ENCODE measurements at regions not wholly inside any gene's neighbourhood (a gene's known extent, or its start where the extent isn't known, plus 50 kb on each side); places are given as distances from the start of the nearest gene placed in this dataset.
"Not testable (repeated sequence)": the region's sequence is repeated elsewhere in the genome, so short reads cannot be mapped to it uniquely, and the experiment has no call there.

DNA sequence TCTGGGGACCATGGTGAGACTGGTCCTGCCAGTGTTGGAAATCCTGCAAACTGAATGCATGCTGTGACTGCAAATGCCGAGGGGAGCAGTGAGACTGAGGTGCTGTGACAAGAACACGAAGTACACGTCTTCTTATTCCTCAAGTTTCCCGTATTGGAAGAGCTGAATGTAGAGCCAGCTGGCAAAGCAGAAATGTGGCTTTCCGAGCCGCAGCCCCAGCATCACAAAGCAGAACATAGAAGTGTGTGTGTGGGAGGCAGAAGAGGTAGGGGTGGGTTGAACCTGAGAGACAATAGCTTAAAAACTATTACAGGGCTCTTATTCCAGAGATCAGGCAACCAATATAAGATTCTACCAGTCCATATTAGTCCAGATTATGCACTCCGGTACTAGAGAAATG lies 98.8 kb downstream of the CARTPT start:
- no peaks in the 10 kb centered on the region for H3K4me1 ChIP-seq (ENCODE audit: control insufficient read depth in 1 of 2, insufficient read depth in 2 of 2, low read length in 2 of 2)
- no peak overlapping the region for H3K9ac ChIP-seq (ENCODE audit: low read length)
- H3K9me3 ChIP-seq (ENCODE audit: insufficient read depth, low read depth, low read length): peaks cover 2% of the 10 kb centered on the region
- H3K4me3 ChIP-seq (ENCODE audit: low read depth, low read length): no peak overlapping the region
- H3K14ac ChIP-seq (ENCODE audit: low read length): no peak overlapping the region
- H2AFZ ChIP-seq (ENCODE audit: insufficient read depth, low read length, poor library complexity): no peak overlapping the region
- no peak overlapping the region for H3K23ac ChIP-seq (ENCODE audit: low read length)
- H4K12ac ChIP-seq (ENCODE audit: low read depth, low read length): no peak overlapping the region
- H3K4me2 ChIP-seq (ENCODE audit: low read length): no peak overlapping the region
- no peaks in the 10 kb centered on the region for H3K79me1 ChIP-seq (ENCODE audit: low read length)
- H3K4ac ChIP-seq (ENCODE audit: low read depth, low read length): no peak overlapping the region
- H3K27ac ChIP-seq (ENCODE audit: low read depth, low read length): no peak overlapping the region
- H2AK5ac ChIP-seq (ENCODE audit: low read length): no peak overlapping the region
- H3K36me3 ChIP-seq (ENCODE audit: control insufficient read depth in 1 of 2, insufficient read depth in 2 of 2, low read length in 2 of 2): no peaks in the 10 kb centered on the region
- H2BK120ac ChIP-seq (ENCODE audit: insufficient read depth, low read length, poor library complexity): no peak overlapping the region
- H2BK5ac ChIP-seq (ENCODE audit: low read depth, low read length, poor library complexity): no peak overlapping the region
- no peaks in the 10 kb centered on the region for H3K27me3 ChIP-seq (ENCODE audit: insufficient read depth, low read length)
- H4K8ac ChIP-seq (ENCODE audit: low read depth, low read length): no peak overlapping the region
- no peak overlapping the region for H2BK12ac ChIP-seq (ENCODE audit: low read length)
- H4K91ac ChIP-seq (ENCODE audit: low read depth, low read length): no peak overlapping the region
- no peak for DNase-seq
- H3K79me2 ChIP-seq (ENCODE audit: control insufficient read depth, insufficient read depth, low read length, poor library complexity): no peaks in the 10 kb centered on the region
- WGBS (ENCODE audit: extremely low coverage, insufficient coverage, insufficient read length): no CpG with 5 or more reads among the region's 7 CpGs
- no peak overlapping the region for H3K18ac ChIP-seq (ENCODE audit: low read length)

DNA sequence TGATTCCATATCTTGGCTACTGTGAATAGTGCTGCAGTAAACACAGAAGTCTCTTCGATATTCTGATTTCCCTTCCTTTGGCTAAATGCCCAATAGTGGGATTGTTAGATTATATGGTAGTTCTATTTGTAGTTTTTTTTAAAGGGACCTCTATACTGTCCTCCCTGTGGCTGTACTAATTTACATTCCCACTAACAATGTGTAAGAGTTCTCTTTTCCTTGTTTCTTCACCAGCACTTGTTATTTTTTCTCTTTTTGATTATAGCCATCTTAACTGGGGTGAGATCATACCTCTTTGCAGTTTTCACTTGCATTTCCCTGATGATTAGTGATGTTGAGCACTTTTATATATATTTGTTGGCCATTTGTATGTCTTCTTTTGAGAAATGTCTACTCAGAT lies 102.0 kb downstream of the CARTPT start:
- Histone ChIP-seq H4K91ac (ENCODE audit: low read depth, low read length) (no peak overlapping the region), H3K9ac (ENCODE audit: low read length) (no peak overlapping the region), H3K23ac (ENCODE audit: low read length) (no peak overlapping the region), H4K12ac (ENCODE audit: low read depth, low read length) (no peak overlapping the region), H2BK12ac (ENCODE audit: low read length) (no peak overlapping the region), H2BK5ac (ENCODE audit: low read depth, low read length, poor library complexity) (no peak overlapping the region), H3K79me1 (ENCODE audit: low read length) (no peaks in the 10 kb centered on the region), H2AK5ac (ENCODE audit: low read length) (no peak overlapping the region), H2AFZ (ENCODE audit: insufficient read depth, low read length, poor library complexity) (no peak overlapping the region), H3K4ac (ENCODE audit: low read depth, low read length) (no peak overlapping the region), H4K8ac (ENCODE audit: low read depth, low read length) (no peak overlapping the region), H3K14ac (ENCODE audit: low read length) (no peak overlapping the region), H3K9me3 (ENCODE audit: insufficient read depth, low read depth, low read length) (peaks cover 2% of the 10 kb centered on the region), H3K36me3 (ENCODE audit: control insufficient read depth in 1 of 2, insufficient read depth in 2 of 2, low read length in 2 of 2) (no peaks in the 10 kb centered on the region), H2BK120ac (ENCODE audit: insufficient read depth, low read length, poor library complexity) (no peak overlapping the region), H3K4me2 (ENCODE audit: low read length) (no peak overlapping the region), H3K4me3 (ENCODE audit: low read depth, low read length) (no peak overlapping the region), H3K27me3 (ENCODE audit: insufficient read depth, low read length) (no peaks in the 10 kb centered on the region), H3K27ac (ENCODE audit: low read depth, low read length) (no peak overlapping the region), H3K4me1 (ENCODE audit: control insufficient read depth in 1 of 2, insufficient read depth in 2 of 2, low read length in 2 of 2) (no peaks in the 10 kb centered on the region), H3K18ac (ENCODE audit: low read length) (no peak overlapping the region), H3K79me2 (ENCODE audit: control insufficient read depth, insufficient read depth, low read length, poor library complexity) (no peaks in the 10 kb centered on the region)
- no peak for DNase-seq
- no CpG with 5 or more reads among the region's 1 CpG for WGBS (ENCODE audit: extremely low coverage, insufficient coverage, insufficient read length)

DNA sequence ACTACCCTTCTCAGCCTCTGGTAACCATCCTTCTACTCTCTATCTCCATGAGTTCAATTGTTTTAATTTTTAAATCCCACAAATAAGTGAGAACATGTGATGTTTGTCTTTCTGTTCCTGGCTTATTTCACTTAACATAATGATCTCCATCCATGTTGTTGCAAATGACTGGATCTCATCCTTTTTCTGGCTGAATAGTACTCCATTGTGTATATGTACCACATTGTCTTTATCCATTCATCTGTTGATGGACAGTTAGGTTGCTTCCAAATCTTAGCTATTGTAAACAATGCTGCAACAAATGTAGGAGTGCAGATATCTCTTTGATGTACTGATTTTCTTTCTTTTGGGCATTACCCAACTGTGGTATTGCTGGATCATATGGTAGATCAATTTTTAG lies 103.0 kb downstream of the CARTPT start:
- H3K79me1 ChIP-seq (ENCODE audit: low read length); H4K12ac ChIP-seq (ENCODE audit: low read depth, low read length); H3K36me3 ChIP-seq (ENCODE audit: control insufficient read depth in 1 of 2, insufficient read depth in 2 of 2, low read length in 2 of 2); H3K4me1 ChIP-seq (ENCODE audit: control insufficient read depth in 1 of 2, insufficient read depth in 2 of 2, low read length in 2 of 2); H3K4ac ChIP-seq (ENCODE audit: low read depth, low read length); H3K14ac ChIP-seq (ENCODE audit: low read length); H2AK5ac ChIP-seq (ENCODE audit: low read length); H3K23ac ChIP-seq (ENCODE audit: low read length); H2BK12ac ChIP-seq (ENCODE audit: low read length); H3K18ac ChIP-seq (ENCODE audit: low read length); H4K8ac ChIP-seq (ENCODE audit: low read depth, low read length); DNase-seq; H3K4me2 ChIP-seq (ENCODE audit: low read length); H3K4me3 ChIP-seq (ENCODE audit: low read depth, low read length); H2AFZ ChIP-seq (ENCODE audit: insufficient read depth, low read length, poor library complexity); H3K79me2 ChIP-seq (ENCODE audit: control insufficient read depth, insufficient read depth, low read length, poor library complexity); H3K9ac ChIP-seq (ENCODE audit: low read length); H3K9me3 ChIP-seq (ENCODE audit: insufficient read depth, low read depth, low read length); H3K27ac ChIP-seq (ENCODE audit: low read depth, low read length); H3K27me3 ChIP-seq (ENCODE audit: insufficient read depth, low read length); H2BK120ac ChIP-seq (ENCODE audit: insufficient read depth, low read length, poor library complexity); H2BK5ac ChIP-seq (ENCODE audit: low read depth, low read length, poor library complexity); H4K91ac ChIP-seq (ENCODE audit: low read depth, low read length): not testable (repeated sequence)

DNA sequence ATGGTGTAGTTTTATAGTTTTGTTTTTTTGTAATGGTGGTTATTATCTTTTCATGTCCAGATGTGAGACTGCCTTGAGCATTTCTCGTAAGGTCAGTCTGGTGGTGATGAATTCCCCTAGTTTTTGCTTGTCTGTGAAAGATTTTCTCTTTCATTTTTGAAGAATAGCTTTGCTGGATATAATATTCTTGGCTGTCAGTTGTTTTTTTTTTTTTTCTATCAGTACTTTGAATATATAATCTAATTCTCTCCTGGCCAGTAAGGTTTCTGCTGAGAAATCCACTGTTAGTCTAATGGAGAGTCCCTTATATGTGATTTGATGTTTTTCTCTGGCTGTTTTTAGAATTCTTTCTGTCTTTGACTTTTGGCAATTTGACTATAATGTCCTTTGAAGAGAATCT lies 106.9 kb downstream of the CARTPT start:
- no peaks in the 10 kb centered on the region for H3K27me3 ChIP-seq (ENCODE audit: insufficient read depth, low read length)
- no peak overlapping the region for H2BK5ac ChIP-seq (ENCODE audit: low read depth, low read length, poor library complexity)
- no peak overlapping the region for H3K27ac ChIP-seq (ENCODE audit: low read depth, low read length)
- WGBS (ENCODE audit: extremely low coverage, insufficient coverage, insufficient read length): no CpG with 5 or more reads among the region's 1 CpG
- no peaks in the 10 kb centered on the region for H3K79me1 ChIP-seq (ENCODE audit: low read length)
- H2AK5ac ChIP-seq (ENCODE audit: low read length): no peak overlapping the region
- no peak overlapping the region for H3K18ac ChIP-seq (ENCODE audit: low read length)
- DNase-seq: no peak
- no peak overlapping the region for H3K14ac ChIP-seq (ENCODE audit: low read length)
- H3K4ac ChIP-seq (ENCODE audit: low read depth, low read length): no peak overlapping the region
- H3K4me3 ChIP-seq (ENCODE audit: low read depth, low read length): no peak overlapping the region
- H3K4me1 ChIP-seq (ENCODE audit: control insufficient read depth in 1 of 2, insufficient read depth in 2 of 2, low read length in 2 of 2): no peaks in the 10 kb centered on the region
- no peak overlapping the region for H2BK12ac ChIP-seq (ENCODE audit: low read length)
- no peak overlapping the region for H2AFZ ChIP-seq (ENCODE audit: insufficient read depth, low read length, poor library complexity)
- peaks cover 10% of the 10 kb centered on the region for H3K9me3 ChIP-seq (ENCODE audit: insufficient read depth, low read depth, low read length)
- no peak overlapping the region for H3K4me2 ChIP-seq (ENCODE audit: low read length)
- no peak overlapping the region for H3K9ac ChIP-seq (ENCODE audit: low read length)
- H3K23ac ChIP-seq (ENCODE audit: low read length): no peak overlapping the region
- H4K8ac ChIP-seq (ENCODE audit: low read depth, low read length): no peak overlapping the region
- H2BK120ac ChIP-seq (ENCODE audit: insufficient read depth, low read length, poor library complexity): no peak overlapping the region
- H4K91ac ChIP-seq (ENCODE audit: low read depth, low read length): no peak overlapping the region
- no peak overlapping the region for H4K12ac ChIP-seq (ENCODE audit: low read depth, low read length)
- H3K79me2 ChIP-seq (ENCODE audit: control insufficient read depth, insufficient read depth, low read length, poor library complexity): no peaks in the 10 kb centered on the region
- peaks cover 0 to 2% of the 10 kb centered on the region in 2 experiments for H3K36me3 ChIP-seq (ENCODE audit: control insufficient read depth in 1 of 2, insufficient read depth in 2 of 2, low read length in 2 of 2)

All from trophoblast cell (in vitro differentiated cells and primary cell).